ENCODE measurements at regions not wholly inside any gene's neighbourhood (a gene's known extent, or its start where the extent isn't known, plus 50 kb on each side); places are given as distances from the start of the nearest gene placed in this dataset.

DNA sequence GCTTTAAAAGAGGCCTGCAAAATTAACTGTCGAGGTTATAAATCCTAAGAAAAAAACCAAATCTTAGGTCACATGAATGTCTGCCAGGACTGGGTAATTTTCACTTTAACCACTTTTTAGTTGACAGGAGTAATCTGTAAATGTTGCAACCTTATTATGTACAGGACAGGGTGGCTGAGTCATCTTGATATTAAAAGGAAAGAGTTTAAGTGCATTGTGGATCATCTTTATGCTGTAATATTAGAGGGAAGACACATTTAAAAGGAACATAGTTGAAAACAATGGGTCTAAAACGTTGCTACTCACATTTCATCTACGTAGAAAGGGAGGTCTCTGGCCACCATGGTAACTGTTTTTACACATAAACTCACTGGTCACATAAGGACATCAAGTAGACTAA, 115.5 kb downstream of the LSMEM1 start:
- no peak for FAIRE-seq

DNA sequence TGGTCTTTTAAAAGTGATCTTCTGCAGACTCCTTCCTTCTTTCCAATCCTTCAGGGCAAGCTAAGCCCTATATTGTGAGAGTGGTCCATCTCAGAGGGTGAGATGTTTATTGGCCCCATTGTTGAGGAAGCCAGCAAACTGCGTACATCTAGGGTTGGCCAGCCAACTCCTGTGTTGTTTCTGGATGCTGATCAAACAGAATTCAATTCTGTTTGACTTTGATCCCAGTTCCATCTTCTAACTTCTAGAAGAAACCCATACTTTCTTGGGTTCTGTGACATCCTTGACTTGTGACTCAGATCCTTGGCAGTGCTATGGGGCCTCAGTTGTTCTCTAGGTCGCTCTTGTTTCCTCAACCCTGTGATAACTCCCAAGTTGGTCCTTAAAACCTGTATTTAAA, 116.2 kb downstream of the LSMEM1 start:
- no peak for FAIRE-seq

DNA sequence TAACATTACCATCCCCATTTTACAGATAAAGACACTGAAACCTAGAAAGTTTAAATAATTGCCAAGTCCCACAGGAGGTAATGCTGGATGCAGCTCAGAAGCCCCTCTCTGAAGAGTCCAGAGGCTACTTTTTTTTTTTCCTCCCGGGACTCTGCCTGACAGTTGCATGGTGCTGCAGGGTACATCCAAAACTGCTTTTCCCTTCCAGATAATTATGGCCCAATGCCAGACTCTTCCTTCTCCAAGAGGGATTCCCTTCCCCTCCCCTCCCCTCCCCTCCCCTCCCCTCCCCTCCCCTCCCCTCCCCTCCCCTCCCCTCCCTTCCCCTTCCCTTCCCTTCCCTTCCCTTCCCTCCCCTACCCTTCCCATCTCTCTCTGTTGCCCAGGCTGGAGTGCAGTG, 122.9 kb downstream of the LSMEM1 start:
- FAIRE-seq = no peak

DNA sequence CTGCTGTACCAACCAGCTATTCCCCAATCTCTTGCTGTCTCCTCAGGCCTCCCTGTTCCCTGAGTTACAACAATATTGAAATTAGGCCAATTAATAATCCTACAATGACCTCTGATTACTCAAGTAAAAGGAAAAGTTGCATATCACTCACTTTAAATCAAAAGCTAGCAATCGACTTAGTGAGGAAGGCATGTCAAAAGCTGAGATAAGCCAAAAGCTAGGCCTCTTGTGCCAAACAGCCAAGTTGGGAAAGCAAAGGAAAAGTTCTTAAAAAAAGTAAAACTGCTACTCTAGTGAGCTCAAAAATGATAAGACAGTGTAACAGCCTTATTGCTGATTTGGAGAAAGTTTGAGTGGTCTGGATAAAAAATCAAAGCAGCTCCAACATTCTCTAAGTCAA, 129.8 kb downstream of the LSMEM1 start:
- no peak for FAIRE-seq

DNA sequence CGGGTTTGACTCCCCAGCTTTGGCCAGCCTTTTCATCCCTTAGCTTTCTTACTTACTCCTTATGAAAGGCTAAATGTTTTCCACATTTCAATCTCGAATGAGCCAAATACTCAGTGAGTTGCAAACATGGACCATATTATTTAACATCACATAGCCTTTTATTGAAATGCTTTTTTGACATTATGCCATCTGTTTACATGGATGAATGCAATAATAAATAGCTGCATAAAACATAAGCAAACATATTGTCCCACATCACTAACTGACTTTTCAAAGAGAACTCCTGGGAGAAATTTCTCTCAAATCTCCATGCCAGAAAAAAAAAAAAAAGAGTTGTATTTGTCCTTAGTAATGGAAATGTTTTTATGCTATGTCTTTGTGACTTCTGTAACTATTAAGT, 134.9 kb downstream of the LSMEM1 start:
- no peak for FAIRE-seq

DNA sequence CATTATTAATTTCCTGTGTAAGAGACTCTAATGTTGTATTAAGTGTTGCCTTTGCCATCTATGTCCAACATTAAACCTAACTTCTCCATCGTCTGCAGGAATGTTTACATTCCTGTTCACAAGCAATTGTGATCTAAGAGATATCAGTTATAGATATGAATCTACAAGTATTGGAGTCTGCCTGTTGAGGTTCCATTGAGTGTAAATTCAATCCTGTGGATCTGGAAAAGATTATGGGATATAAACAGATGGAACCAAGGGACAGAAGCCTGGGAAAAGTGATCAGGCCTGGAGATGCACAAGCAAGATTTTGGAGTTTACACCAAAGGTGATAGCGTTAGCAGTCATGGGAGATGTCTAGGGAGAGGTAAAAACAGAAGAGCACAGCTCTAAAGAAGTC, 135.5 kb downstream of the LSMEM1 start:
- no peak for FAIRE-seq

DNA sequence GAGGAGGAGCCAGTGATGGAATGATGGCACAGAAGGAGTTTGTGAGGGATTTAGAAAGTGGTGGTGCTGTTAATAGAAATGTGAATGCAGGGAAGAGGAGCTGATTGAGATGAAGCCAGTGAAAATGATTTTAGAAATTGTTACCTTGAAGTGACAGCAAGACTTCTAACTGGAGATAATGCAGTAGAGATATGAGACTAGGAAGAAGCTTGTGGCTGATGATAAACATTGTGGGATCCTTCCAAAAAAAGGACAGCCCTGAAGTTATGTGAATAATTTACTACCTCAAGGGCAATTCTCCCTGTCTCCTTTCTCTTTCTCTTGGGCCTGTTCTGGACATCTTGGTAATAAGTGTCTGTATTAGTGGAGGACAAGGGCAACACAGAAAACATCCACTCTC, 138.6 kb downstream of the LSMEM1 start:
- no peak for FAIRE-seq

DNA sequence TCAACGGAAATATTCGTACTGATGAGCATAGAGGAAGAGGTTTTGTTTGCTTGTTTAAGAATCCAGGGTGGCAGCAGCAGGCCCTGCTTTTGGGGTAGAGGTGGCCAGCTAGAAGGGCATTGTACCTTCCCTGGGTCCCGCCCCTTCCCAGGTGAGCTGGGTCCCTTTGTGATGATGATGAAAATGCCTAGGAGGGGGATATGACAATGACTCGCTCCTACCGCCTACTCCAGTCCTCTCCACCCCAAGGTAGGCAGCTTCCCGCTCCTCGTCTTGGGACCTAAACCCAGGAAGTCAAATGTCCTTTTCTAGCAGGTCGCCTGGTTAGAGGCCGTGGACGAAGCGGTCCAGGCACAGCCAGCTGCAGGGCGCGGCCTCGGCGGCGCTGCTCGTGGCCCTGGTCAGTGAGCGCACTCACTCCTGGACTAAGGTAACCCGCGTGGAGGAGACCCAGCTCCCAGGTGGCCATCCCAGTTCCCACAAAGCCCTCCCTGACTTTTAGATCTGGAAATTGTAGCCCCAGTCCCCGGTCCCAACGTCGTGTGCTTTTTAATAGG, 141.4 kb downstream of the LSMEM1 start:
- FAIRE-seq = no peak

DNA sequence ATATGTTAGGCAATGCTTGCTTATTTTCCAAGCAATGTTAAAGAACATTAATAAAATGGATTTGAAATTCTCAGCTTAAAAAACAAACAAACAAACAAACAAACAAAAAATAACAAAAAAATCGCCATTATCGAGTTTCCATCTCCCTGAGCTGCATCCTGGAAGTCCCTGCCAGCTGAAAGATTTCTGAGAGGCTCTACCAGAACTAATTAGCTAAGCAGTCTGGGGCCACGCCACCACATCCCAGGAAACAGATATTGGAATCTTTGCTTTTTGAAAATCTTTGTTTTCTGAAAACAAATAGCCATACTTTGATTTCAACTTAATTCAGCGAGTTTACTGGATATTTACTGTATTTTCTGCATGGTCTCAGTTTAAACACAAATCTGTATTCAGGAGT, 143.6 kb downstream of the LSMEM1 start:
- FAIRE-seq = no peak

DNA sequence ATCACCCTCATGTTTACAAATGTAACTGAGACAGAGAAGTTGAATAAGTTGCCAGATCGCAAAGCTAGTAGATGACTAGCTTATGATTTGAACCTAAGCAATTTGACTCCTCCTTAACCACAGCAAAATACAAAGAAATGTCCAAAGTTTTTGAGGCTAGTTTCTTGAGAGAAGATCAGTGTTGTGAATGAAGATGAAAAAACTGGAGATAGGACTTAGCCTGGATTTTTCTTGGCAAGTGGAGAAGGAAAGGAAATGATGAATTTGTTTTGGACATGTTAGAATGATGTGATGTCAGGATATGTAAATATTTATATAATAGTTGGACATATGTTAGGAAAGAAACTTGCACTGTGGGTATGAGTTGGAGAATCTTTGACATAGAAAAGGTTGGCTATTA, 149.8 kb downstream of the LSMEM1 start:
- FAIRE-seq = no peak

DNA sequence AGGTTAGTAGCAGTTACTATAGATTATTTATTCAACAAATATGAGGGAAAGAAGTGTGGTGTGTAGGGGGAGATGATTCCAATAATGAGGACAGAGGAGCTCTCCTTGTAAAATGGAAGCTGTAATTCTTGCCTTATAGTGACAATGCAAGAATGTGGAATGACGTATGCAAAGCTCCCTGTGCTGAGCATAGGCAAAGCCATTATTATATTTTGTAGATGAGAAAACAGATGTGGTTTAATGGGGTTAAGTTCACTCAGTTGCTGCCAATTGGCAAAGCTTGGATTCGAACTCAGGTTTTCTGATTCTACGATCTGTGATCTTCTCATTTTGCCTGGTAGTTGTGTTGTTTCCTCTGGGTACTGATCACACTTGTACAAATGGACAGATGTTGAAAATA, 153.3 kb downstream of the LSMEM1 start:
- no peak for FAIRE-seq

DNA sequence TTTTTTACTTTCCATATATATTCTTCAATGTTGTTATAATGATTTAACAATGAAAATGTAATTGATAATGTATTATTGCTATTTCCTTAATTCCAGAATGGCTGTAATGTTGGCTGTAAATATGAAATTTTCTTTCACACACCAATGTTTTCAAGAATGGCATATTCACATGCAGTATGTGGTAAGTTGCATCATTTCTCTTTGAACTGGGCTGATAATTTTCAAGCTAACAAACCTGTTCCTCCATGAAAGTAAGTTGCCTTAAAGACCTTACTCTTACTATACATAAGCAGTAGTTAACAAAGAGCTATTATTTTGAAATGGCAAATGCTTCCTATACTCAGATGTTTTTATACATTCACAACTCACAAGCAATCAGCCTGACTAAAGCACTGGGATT, 154.5 kb downstream of the TMEM168 start:
- no peak for FAIRE-seq

DNA sequence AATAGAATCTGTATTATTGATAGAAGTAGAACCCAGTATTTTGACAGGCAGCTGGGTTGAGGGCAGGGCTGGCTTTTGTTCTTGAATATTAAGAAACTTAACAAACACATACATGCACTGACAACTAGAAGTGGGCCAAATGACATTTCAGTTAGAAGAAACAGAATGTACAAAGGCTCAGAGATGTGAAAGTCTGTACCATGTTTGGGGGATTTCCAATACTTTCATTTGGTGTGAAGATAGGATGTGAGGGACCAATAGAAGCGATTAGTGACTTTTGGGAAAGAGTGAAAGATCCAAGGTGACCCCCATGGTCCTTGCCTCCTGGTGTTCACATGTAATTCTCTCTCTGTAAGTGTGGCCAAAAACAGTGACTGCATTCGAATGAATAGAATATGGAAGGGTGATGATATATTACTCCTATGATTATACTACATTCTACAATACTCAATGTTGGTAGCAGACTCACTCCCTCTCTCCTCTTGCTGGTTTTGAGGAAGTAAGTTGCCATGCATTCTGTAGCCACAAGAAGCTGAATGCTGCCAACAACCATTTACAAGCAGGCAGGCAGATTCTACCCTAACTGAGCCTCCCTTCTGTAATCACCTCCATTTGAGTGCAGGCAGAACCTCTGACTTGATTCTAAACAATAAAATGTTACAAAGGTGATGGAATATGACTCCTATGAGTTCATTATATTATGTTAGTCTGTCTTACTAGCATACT, 151.4 kb downstream of the TMEM168 start:
- no peak for FAIRE-seq

DNA sequence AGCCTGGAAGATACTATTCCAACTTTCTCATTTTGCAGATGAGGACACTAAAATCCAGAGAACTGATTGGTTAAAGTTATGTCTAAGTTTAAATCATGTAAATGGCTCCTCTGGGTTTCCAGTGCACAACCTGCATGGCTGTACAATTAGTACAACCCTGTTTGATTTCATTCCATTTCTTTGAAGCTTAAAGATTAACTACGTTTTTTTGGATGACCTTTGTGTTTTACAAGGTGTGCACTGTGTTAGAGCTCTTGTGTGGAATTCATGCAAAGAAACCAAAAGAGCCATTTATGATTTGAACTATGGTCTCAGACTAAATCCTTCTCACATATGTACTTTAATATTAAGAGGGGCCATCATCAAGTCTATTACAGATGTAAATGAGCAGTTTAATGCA, 149.5 kb downstream of the TMEM168 start:
- no peak for FAIRE-seq

DNA sequence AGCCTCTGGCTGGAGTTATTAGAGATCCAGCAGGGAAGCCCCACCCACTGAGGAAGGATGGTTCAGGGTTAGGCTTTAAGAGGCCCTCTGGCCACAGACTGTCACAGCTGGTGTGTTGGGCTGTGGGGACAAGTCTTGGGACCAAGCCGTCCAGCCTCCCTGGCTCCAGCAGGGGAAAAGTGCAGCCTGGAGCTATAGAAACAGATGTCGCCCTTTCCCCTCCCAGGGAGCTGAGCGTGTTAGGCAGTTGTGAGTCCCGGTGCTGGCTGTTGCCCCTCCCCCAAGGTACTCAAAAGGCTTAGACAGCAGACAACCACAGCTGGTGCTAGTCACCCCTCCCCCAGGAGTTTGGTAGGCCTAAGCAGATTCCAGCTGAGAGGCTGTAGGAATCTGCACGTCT, 143.4 kb downstream of the TMEM168 start:
- FAIRE-seq = no peak

DNA sequence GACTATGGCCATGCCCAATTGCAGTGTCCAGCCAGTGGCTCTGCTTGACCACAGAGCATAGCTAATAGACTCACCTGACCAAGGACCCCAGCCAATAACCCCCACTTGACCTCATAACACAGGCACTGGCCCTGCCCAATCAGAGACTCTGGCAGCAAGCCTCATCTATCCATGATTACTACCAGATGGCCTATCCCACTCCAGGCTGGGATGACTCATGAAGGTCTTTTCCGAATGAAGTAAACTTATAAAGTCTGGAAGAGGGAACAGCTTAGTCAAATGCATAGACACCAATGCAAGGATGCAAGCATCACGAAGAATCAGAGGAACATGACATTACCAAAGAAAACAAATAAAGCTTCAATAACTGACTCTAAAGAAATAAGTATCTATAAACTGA, 141.4 kb downstream of the TMEM168 start:
- no peak for FAIRE-seq

DNA sequence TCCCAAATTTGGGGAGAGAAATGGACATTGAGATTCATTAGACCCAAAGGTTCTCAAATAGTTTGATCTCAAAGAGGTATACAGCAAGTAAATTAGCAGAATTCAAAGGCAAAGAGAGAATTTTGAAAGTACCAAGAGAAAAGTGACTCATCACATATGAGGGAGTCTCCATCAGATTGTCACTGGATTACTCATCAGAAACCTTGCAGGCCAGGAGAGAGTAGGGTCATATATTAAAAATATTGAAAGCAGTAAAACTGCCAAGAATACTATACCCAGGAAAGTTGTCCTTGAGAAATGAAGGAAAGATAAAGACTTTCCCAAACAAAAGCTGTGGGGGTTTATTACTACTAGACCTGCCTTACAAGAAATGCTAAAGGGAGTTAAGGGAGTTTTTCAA, 140.6 kb downstream of the TMEM168 start:
- FAIRE-seq = no peak

DNA sequence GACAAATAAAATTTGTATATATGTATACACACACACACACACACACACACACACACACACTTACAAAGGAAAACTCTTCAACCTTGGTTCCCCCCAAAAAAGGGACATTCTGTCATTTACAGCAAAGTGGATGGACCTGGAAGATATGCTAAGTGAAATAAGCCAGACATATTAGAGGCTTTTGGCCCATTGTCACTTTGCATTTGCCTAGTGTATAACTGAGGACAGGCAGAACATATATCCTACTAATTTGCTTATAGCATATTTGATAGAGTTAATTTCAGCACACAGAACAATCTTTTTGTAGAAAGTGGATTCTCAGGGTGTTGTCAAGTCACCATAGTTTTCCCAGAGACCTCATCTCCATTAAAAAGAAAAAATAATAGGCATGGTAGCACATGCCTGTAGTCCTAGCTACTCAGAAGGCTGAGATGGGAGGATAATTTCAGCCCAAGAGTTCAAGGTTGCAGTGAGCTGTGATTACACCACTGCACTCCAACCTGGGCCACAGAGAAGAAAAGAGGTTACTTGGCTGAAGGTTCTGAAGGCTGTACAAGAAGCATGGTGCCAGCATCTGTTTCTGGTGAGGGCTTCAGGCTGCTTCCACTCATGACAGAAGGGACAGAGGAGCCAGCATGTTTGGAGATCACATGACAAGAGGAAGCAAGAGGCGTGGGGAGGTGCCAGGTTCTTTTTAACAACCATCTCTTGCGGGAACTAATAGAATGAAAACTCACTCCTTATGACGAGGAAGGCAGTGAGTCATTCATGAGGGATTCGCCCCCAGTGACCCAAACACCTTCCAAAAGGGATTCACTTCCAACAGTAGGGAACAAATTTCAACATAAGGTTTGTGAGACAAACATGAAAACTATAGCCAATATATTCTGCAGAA, 135.6 kb downstream of the TMEM168 start:
- no peak for FAIRE-seq

DNA sequence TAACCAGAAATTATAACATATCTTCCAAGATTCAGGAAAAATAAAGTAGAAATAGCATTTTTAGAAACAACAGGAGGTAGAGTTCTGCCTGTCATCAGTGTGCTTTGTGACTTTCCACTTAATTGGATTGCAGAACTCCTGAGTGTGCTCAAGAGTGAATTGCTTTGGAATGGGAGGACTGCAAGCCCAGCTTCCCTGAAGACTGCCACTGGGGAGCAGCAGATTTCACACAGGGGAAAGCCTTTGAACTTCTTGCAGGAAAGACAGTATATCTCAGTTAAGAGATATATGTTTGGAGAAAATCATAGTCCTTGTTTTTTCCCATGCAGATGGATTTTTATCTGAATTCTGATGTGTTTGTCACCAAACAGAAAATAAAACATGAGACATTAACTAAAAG, 124.5 kb downstream of the TMEM168 start:
- FAIRE-seq = no peak

DNA sequence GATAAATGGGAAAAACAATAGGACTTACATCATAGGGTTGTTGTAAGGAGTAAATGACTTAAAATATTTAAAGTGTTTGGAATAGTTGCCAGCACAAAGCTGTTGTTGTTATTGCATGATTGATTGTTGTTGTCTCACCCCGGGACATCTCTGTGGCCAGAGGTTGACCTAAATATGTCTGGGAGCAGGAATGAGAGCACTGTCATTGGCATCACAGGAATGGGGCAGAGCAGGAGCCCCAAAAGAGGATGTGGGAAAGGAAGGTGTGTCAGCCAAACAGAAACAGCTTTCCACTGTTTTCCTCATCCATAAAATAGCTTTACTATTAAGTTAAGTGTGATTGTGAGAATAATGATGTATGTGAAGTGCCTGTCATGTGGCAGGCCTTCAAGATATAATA, 121.6 kb downstream of the TMEM168 start:
- no peak for FAIRE-seq

DNA sequence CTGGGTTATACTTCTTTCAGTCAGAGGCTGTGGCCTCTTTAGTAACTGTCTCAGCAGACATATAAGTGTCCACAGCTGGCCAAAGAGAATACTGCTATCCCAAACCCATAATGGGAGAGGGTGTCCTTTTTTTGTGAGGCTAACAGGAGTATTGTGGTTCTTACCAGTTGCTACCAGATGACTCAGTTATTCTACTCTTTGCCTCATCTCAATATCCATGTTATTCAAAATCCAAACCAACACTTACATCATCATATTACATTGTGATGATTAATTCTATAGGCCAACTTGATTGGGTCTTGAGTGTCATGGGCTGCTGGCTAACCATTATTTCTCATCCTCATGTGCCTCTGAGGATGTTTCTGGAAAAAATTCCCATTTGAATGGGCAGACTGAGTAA, 120.9 kb downstream of the TMEM168 start:
- FAIRE-seq = no peak

DNA sequence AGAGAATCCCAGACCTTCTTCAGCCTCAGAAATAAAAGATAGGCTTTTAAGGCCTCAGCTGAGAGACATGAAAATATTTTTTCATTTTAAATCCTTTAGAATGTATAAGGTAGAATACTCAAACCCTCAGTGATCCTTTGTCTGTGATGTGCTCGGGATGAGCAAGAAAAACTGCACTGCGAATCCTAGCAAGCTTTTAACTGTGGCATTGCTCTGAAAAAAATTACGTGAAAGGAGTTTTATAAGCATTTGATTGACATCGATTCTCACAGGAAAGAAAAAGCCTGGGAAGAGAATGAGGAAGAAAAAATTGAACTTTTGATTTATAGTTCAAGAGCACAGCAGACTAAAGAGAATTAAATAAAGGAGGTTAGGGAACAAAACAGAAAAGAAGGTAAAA, 120.0 kb downstream of the TMEM168 start:
- FAIRE-seq = no peak

DNA sequence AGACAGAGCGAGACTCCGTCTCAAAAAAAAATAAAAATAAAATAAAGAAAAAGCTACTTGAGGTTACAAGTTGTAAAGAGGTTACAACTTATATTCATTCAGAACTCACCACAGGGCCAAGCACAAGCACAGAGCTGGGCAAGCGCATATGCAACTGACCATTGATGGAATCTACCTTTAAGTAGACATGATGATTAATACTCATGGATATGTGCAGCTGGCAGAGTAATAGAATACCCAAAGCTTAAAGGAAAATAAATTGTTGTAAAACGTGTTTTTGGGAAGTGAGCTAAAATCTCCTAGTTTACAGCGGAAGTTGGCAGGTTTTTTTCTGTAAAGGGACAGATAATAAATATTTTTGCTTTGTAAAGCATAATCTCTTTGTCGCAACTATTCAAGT, 111.6 kb downstream of the TMEM168 start:
- no peak for FAIRE-seq

Measured in endometrium (tissue), 2 donors.